ENCODE measurements at regions not wholly inside any gene's neighbourhood (a gene's known extent, or its start where the extent isn't known, plus 50 kb on each side); places are given as distances from the start of the nearest gene placed in this dataset.

DNA sequence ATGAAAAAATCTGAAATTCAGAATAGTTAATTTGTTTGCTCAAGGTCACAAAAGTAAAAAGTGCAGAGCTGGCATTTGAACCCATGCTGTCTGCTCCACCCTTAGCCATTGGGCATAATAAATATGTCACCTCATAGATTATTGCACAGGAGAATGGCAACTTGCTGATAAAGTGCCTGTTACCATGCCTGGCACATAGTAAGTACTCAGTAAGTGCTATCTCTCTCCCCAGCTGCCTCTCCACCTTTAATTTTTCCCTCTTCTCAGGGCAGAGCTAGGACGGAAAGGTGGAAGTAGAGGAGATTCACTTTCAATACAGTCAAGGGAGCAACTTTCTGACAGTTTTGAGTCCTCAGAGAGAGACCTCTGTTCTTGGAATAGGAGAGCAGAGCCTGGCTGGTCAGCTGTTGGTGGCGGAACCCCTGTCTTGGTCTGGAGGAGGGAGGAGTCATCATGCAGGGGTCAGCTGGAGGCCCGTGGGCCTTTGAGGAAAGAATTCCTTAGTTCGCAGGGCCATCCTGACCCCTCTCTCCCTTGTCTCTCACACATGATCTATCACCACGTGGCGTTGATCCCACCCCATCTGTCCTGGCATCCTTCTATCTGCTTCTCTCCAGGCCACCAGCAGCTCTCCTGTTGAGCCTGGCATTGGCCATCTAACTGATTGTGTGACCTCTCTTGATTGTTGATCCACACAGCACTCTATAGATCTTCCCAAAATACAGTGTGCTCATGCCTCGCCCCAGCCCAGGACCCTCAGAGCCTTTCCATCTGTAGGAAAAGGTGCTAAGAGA, 149.3 kb downstream of the RPLP1 start:
- no peak overlapping the region for H2BK15ac ChIP-seq (ENCODE audit: low read depth, poor library complexity, severe bottlenecking)
- H2AFZ ChIP-seq (ENCODE audit: low read depth, low read length) = no peak overlapping the region
- H3K9me3 ChIP-seq (ENCODE audit: control insufficient read depth, low read length) = no peaks in the 10 kb centered on the region
- H3K4me3 ChIP-seq (ENCODE audit: insufficient read depth in 1 of 2, low read depth in 1 of 2, low read length in 2 of 2) = no peak overlapping the region
- H3K27me3 ChIP-seq (ENCODE audit: control insufficient read depth in 1 of 2, insufficient read depth in 1 of 2, low read length in 2 of 2) = peaks cover 83 to 88% of the 10 kb centered on the region in 2 experiments
- H3K9ac ChIP-seq (ENCODE audit: low read length) = no peak overlapping the region
- DNase-seq = no peak
- no peak overlapping the region for H2BK5ac ChIP-seq (ENCODE audit: low read depth, low read length, poor library complexity, severe bottlenecking)
- no peaks in the 10 kb centered on the region for H3K36me3 ChIP-seq (ENCODE audit: control insufficient read depth in 1 of 2, insufficient read depth in 2 of 2, low read depth in 1 of 2, low read length in 2 of 2)
- H3K4me1 ChIP-seq (ENCODE audit: control insufficient read depth, insufficient read depth, low read depth, low read length) = no peaks in the 10 kb centered on the region
- H3K4me2 ChIP-seq (ENCODE audit: low read length, poor library complexity, severe bottlenecking) = no peak overlapping the region
- no peaks in the 10 kb centered on the region for H3K79me1 ChIP-seq (replicated peaks; ENCODE audit: low read length, poor library complexity, severe bottlenecking)
- no peak overlapping the region for H2BK12ac ChIP-seq (ENCODE audit: low read length in 2 of 2)
- H4K91ac ChIP-seq (ENCODE audit: low read length) = no peak overlapping the region
- H4K8ac ChIP-seq (ENCODE audit: low read length) = no peak overlapping the region
- H2AK5ac ChIP-seq (ENCODE audit: low read length, severe bottlenecking) = no peak overlapping the region
- no peak overlapping the region for H3K23ac ChIP-seq (ENCODE audit: low read length in 2 of 2)
- no peak overlapping the region for H3K18ac ChIP-seq (ENCODE audit: low read depth in 1 of 2, low read length in 2 of 2)
- no peak overlapping the region for H3K4ac ChIP-seq (ENCODE audit: low read depth in 1 of 2, low read length in 2 of 2)
- no peak overlapping the region for H3K27ac ChIP-seq (ENCODE audit: low read length, poor library complexity, severe bottlenecking)
- WGBS = 80% methylated on average over 7 of the region's 7 CpGs
- no peak overlapping the region for H2BK120ac ChIP-seq (ENCODE audit: low read depth, low read length)
- H3K14ac ChIP-seq (ENCODE audit: low read length in 2 of 2) = no peak overlapping the region

DNA sequence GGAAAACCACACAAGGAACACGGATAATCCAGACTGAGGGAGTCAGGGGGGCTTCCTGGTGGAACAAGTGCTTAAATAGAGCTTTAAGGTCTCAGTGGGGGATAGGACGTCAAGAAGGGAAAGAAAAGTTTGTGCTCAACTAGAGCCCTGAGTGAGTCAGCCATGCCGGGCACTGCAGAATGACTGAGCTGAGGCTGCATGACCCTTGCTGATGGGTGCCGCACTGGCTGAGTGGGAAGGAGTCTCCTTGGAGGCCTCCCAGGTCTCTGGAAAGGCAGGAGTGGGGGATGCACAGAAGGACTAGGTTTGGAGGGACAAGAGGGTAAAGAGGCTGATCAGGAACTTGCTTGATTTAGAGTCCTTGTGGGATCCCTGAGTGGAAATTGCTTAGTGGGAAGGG, 150.3 kb downstream of the RPLP1 start:
- no peaks in the 10 kb centered on the region for H3K79me1 ChIP-seq (replicated peaks; ENCODE audit: low read length, poor library complexity, severe bottlenecking)
- H2BK15ac ChIP-seq (ENCODE audit: low read depth, poor library complexity, severe bottlenecking) = no peak overlapping the region
- H4K8ac ChIP-seq (ENCODE audit: low read length) = no peak overlapping the region
- no peak overlapping the region for H3K4ac ChIP-seq (ENCODE audit: low read depth in 1 of 2, low read length in 2 of 2)
- no peak for DNase-seq
- no peak overlapping the region for H2AK5ac ChIP-seq (ENCODE audit: low read length, severe bottlenecking)
- H2BK12ac ChIP-seq (ENCODE audit: low read length in 2 of 2) = no peak overlapping the region
- no peaks in the 10 kb centered on the region for H3K36me3 ChIP-seq (ENCODE audit: control insufficient read depth in 1 of 2, insufficient read depth in 2 of 2, low read depth in 1 of 2, low read length in 2 of 2)
- H3K23ac ChIP-seq (ENCODE audit: low read length in 2 of 2) = no peak overlapping the region
- no peaks in the 10 kb centered on the region for H3K9me3 ChIP-seq (ENCODE audit: control insufficient read depth, low read length)
- no peaks in the 10 kb centered on the region for H3K4me1 ChIP-seq (ENCODE audit: control insufficient read depth, insufficient read depth, low read depth, low read length)
- H4K91ac ChIP-seq (ENCODE audit: low read length) = no peak overlapping the region
- no peak overlapping the region for H3K4me2 ChIP-seq (ENCODE audit: low read length, poor library complexity, severe bottlenecking)
- no peak overlapping the region for H3K9ac ChIP-seq (ENCODE audit: low read length)
- H3K18ac ChIP-seq (ENCODE audit: low read depth in 1 of 2, low read length in 2 of 2) = no peak overlapping the region
- no peak overlapping the region for H3K27ac ChIP-seq (ENCODE audit: low read length, poor library complexity, severe bottlenecking)
- H2AFZ ChIP-seq (ENCODE audit: low read depth, low read length) = no peak overlapping the region
- WGBS = 74% methylated on average over 4 of the region's 4 CpGs
- H3K27me3 ChIP-seq (ENCODE audit: control insufficient read depth in 1 of 2, insufficient read depth in 1 of 2, low read length in 2 of 2) = peaks cover 81 to 88% of the 10 kb centered on the region in 2 experiments
- H2BK5ac ChIP-seq (ENCODE audit: low read depth, low read length, poor library complexity, severe bottlenecking) = no peak overlapping the region
- no peak overlapping the region for H3K4me3 ChIP-seq (ENCODE audit: insufficient read depth in 1 of 2, low read depth in 1 of 2, low read length in 2 of 2)
- no peak overlapping the region for H2BK120ac ChIP-seq (ENCODE audit: low read depth, low read length)
- H3K14ac ChIP-seq (ENCODE audit: low read length in 2 of 2) = no peak overlapping the region

DNA sequence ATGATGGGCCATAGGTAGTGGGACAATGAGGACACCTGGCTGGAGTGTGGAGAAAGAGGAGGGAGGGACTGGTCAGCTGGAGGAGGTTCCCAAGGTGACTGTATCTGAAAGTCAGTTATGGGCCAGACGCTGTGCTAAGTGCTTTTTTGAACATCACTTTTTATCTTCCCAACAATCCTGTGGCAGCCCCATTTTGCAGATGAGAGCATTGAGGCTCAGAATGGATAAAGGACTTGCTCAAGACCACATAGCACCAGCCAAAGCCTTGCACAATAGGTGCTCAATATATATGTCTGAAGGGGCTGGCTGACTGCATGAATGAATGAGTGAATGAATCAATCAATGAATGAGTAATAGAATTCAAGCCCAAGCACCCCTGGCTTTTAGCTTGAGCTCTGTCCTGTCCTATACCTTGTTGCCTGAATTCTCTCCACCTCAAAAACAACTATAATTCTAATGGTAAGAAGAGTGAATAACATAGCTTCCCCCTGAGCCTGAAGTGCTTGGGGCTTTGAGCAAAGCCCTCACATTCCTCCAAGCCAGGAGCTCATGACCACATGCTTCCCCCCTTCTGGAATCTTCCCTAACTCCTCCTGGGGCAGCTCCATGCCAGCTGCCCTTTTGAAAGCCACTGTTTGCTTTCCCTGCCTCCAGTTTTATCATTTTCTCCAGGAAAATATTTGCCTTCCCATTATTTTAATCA, 150.9 kb downstream of the RPLP1 start:
- no peaks in the 10 kb centered on the region for H3K9me3 ChIP-seq (ENCODE audit: control insufficient read depth, low read length)
- DNase-seq = no peak
- WGBS = 0% methylated on average over 1 of the region's 1 CpG
- peaks cover 75 to 82% of the 10 kb centered on the region in 2 experiments for H3K27me3 ChIP-seq (ENCODE audit: control insufficient read depth in 1 of 2, insufficient read depth in 1 of 2, low read length in 2 of 2)
- no peak overlapping the region for H3K14ac ChIP-seq (ENCODE audit: low read length in 2 of 2)
- H2BK15ac ChIP-seq (ENCODE audit: low read depth, poor library complexity, severe bottlenecking) = no peak overlapping the region
- no peak overlapping the region for H3K27ac ChIP-seq (ENCODE audit: low read length, poor library complexity, severe bottlenecking)
- H3K4ac ChIP-seq (ENCODE audit: low read depth in 1 of 2, low read length in 2 of 2) = no peak overlapping the region
- H3K9ac ChIP-seq (ENCODE audit: low read length) = no peak overlapping the region
- H3K4me3 ChIP-seq (ENCODE audit: insufficient read depth in 1 of 2, low read depth in 1 of 2, low read length in 2 of 2) = no peak overlapping the region
- no peak overlapping the region for H2BK12ac ChIP-seq (ENCODE audit: low read length in 2 of 2)
- H3K23ac ChIP-seq (ENCODE audit: low read length in 2 of 2) = no peak overlapping the region
- H2AK5ac ChIP-seq (ENCODE audit: low read length, severe bottlenecking) = no peak overlapping the region
- H3K18ac ChIP-seq (ENCODE audit: low read depth in 1 of 2, low read length in 2 of 2) = no peak overlapping the region
- no peak overlapping the region for H4K91ac ChIP-seq (ENCODE audit: low read length)
- no peak overlapping the region for H3K4me2 ChIP-seq (ENCODE audit: low read length, poor library complexity, severe bottlenecking)
- H3K36me3 ChIP-seq (ENCODE audit: control insufficient read depth in 1 of 2, insufficient read depth in 2 of 2, low read depth in 1 of 2, low read length in 2 of 2) = no peaks in the 10 kb centered on the region
- H2BK120ac ChIP-seq (ENCODE audit: low read depth, low read length) = no peak overlapping the region
- H3K4me1 ChIP-seq (ENCODE audit: control insufficient read depth, insufficient read depth, low read depth, low read length) = no peaks in the 10 kb centered on the region
- no peaks in the 10 kb centered on the region for H3K79me1 ChIP-seq (replicated peaks; ENCODE audit: low read length, poor library complexity, severe bottlenecking)
- H2BK5ac ChIP-seq (ENCODE audit: low read depth, low read length, poor library complexity, severe bottlenecking) = no peak overlapping the region
- no peak overlapping the region for H2AFZ ChIP-seq (ENCODE audit: low read depth, low read length)
- H4K8ac ChIP-seq (ENCODE audit: low read length) = no peak overlapping the region

DNA sequence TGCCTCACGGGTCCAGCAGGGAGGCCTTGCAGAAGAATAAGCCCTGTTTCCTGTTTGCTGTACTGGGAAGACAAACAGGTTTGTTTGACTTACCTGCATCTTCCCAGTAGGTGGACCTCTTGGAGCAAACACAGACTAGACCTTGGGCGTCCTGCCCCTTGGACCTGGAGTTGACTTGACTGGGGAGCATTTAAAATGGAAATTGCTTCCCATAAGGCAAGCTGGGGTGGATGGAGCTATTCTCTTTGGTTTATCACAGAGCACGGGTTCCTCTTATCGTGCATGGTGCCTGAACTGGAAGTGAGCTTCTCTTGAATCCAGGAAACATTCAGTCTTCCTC, 151.4 kb downstream of the RPLP1 start:
- Histone ChIP-seq H3K4me3 (ENCODE audit: insufficient read depth in 1 of 2, low read depth in 1 of 2, low read length in 2 of 2) (no peak overlapping the region), H4K91ac (ENCODE audit: low read length) (no peak overlapping the region), H2AFZ (ENCODE audit: low read depth, low read length) (no peak overlapping the region), H3K36me3 (ENCODE audit: control insufficient read depth in 1 of 2, insufficient read depth in 2 of 2, low read depth in 1 of 2, low read length in 2 of 2) (no peaks in the 10 kb centered on the region), H2AK5ac (ENCODE audit: low read length, severe bottlenecking) (no peak overlapping the region), H2BK120ac (ENCODE audit: low read depth, low read length) (no peak overlapping the region), H4K8ac (ENCODE audit: low read length) (no peak overlapping the region), H3K4ac (ENCODE audit: low read depth in 1 of 2, low read length in 2 of 2) (no peak overlapping the region), H3K14ac (ENCODE audit: low read length in 2 of 2) (no peak overlapping the region), H3K4me2 (ENCODE audit: low read length, poor library complexity, severe bottlenecking) (no peak overlapping the region), H2BK5ac (ENCODE audit: low read depth, low read length, poor library complexity, severe bottlenecking) (no peak overlapping the region), H2BK15ac (ENCODE audit: low read depth, poor library complexity, severe bottlenecking) (no peak overlapping the region), H3K18ac (ENCODE audit: low read depth in 1 of 2, low read length in 2 of 2) (no peak overlapping the region), H3K79me1 (replicated peaks; ENCODE audit: low read length, poor library complexity, severe bottlenecking) (no peaks in the 10 kb centered on the region), H3K27me3 (ENCODE audit: control insufficient read depth in 1 of 2, insufficient read depth in 1 of 2, low read length in 2 of 2) (peaks cover 70 to 79% of the 10 kb centered on the region in 2 experiments), H3K4me1 (ENCODE audit: control insufficient read depth, insufficient read depth, low read depth, low read length) (no peaks in the 10 kb centered on the region), H3K9me3 (ENCODE audit: control insufficient read depth, low read length) (no peaks in the 10 kb centered on the region), H3K27ac (ENCODE audit: low read length, poor library complexity, severe bottlenecking) (no peak overlapping the region), H3K9ac (ENCODE audit: low read length) (no peak overlapping the region), H2BK12ac (ENCODE audit: low read length in 2 of 2) (no peak overlapping the region), H3K23ac (ENCODE audit: low read length in 2 of 2) (no peak overlapping the region)
- no peak for DNase-seq
- 65% methylated on average over 4 of the region's 4 CpGs for WGBS
